WI38 (cell line): ENCODE measurements at regions not wholly inside any gene's neighbourhood (a gene's known extent, or its start where the extent isn't known, plus 50 kb on each side); places are given as distances from the start of the nearest gene placed in this dataset.

ENCODE experiments used
- H3K4me3 ChIP-seq: 2 replicates; pipeline ENCODE4 v1.5.1; 2011; ENCODE audit warnings: low read depth, mild to moderate bottlenecking, control low read depth, low read length
- CTCF ChIP-seq: IDR thresholded peaks from 2 replicates; pipeline ENCODE4 v1.5.1; 2012; ENCODE audit warnings: low read depth, mild to moderate bottlenecking, control low read depth, low read length

GRCh38 chr20:1825507-1825906 lies 69.7 kb upstream of the SIRPA start:
- no peak overlapping the region for H3K4me3 ChIP-seq
- TF ChIP-seq CTCF = no peak

GRCh38 chr20:1824834-1825233 lies 70.4 kb upstream of the SIRPA start:
- no peak for TF ChIP-seq CTCF
- H3K4me3 ChIP-seq = no peak overlapping the region

- TF ChIP-seq CTCF = no peak
- no peak overlapping the region for H3K4me3 ChIP-seq
Observed at GRCh38 chr20:1824181-1824580, 71.0 kb upstream of the SIRPA start.

DNA sequence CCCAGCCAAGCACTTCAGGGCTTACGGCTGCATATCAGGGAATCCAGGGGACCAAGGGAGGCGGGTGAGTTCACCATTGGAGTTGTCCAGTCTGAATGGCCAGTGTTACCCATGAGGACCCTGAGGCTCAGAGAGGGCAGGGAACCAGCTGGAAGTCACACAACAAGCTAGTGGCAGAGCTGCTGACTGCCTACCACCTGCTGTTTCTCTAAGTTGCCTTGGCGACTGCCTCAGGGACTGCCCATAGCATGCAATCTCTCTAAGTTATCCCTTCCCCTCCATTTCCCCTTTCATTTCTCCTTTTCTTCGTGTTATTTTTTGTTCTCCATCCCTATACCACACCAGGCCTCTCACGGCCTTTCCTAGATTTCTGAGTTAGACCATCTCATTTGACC lies 71.8 kb upstream of the SIRPA start:
- H3K4me3 ChIP-seq = no peak overlapping the region
- no peak for TF ChIP-seq CTCF

GRCh38 chr20:1822564-1823449 lies 72.4 kb upstream of the SIRPA start:
- H3K4me3 ChIP-seq = no peak overlapping the region
- TF ChIP-seq CTCF = no peak

DNA sequence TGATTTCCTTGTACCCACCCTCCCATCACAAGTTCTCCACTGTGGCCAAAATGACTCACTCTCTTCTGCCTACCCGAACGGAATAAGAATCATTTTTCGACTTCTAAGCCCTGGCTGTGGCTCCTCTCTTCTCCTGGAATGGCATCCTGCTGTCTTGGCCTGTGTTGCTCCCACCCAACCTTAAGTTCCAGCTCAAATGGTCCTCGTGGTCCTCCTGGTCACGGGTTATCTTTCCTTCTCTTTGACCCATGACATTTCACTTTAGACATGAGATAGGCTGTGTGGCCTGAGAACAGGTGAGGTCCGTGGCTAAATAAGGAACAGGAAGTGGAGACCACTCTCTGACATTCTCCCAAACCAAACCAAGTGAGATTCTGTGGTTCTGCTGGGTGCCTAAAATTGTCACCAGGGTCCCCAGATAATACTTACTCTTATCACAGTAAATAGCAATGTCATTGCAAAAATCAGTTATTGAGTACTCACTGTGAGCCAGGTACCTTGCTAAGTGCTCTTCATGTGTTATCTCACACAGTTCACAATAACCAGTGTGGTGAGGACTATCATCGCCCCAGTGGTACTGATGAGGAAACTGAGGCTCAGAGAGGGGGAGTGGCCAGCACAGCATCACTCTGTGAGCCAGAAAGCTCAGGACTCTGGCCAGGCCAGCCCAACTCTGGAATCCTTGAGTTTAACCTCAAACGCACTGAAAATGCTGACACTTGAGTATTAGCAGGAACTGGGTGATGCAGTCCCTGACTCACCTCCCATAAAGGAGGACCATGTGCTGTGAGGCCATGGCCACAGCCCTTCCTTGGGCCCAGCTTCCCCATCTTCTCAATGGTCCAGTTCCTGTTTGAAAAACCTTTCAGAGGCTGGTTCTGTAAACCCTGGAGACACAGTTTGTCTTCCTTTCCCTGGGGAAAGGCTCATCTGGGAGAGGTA lies 74.8 kb upstream of the SIRPA start:
- TF ChIP-seq CTCF = no peak
- H3K4me3 ChIP-seq = no peak overlapping the region
